RWPE2 (cell line): ENCODE measurements at regions not wholly inside any gene's neighbourhood (a gene's known extent, or its start where the extent isn't known, plus 50 kb on each side); places are given as distances from the start of the nearest gene placed in this dataset.
A peak's percentile ranks its signal among the peaks of the same experiment; 100 is the strongest.

ENCODE experiments used
- ATAC-seq: fragments of 200-7000 bp; cut with Tn5 transposase; 3 replicates; pipeline ENCODE4 v1.9.1; 2021; ENCODE audit warnings: low read depth
- DNase-seq: peaks from one replicate; pipeline ENCODE4 v3.0.0-alpha.2; 2020; ENCODE audit warnings: low spot score
- H3K27ac ChIP-seq: fragments of 450-650 bp; 2 replicates; pipeline ENCODE4 v1.5.1; 2017; ENCODE audit warnings: mild to moderate bottlenecking; ENCODE audit not compliant: poor library complexity, severe bottlenecking
- H3K27me3 ChIP-seq: fragments of 250-450 bp; sonication (Bioruptor Pico); 2 replicates; pipeline ENCODE4 v1.5.1; 2021; ENCODE audit warnings: mild to moderate bottlenecking, moderate library complexity; ENCODE audit not compliant: insufficient read depth, poor library complexity, severe bottlenecking
- H3K36me3 ChIP-seq: fragments of 250-450 bp; sonication (Bioruptor Pico); 2 replicates; pipeline ENCODE4 v1.5.1; 2020; ENCODE audit warnings: low read depth, mild to moderate bottlenecking, moderate library complexity
- H3K4me1 ChIP-seq: fragments of 250-450 bp; sonication (Bioruptor Pico); 2 replicates; pipeline ENCODE4 v1.5.1; 2021; ENCODE audit warnings: mild to moderate bottlenecking, moderate library complexity; ENCODE audit not compliant: insufficient read depth, poor library complexity, severe bottlenecking
- H3K4me3 ChIP-seq: fragments of 250-450 bp; sonication (Bioruptor Pico); 2 replicates; pipeline ENCODE4 v1.5.1; 2021; ENCODE audit warnings: mild to moderate bottlenecking, moderate library complexity; ENCODE audit not compliant: severe bottlenecking
- H3K9me3 ChIP-seq: fragments of 250-450 bp; sonication (Bioruptor Pico); 2 replicates; pipeline ENCODE4 v1.5.1; 2021; ENCODE audit warnings: mild to moderate bottlenecking, moderate library complexity; ENCODE audit not compliant: severe bottlenecking
- CTCF ChIP-seq: fragments of 450-650 bp; IDR thresholded peaks from one replicate; pipeline ENCODE4 v1.5.1; 2017; ENCODE audit warnings: mild to moderate bottlenecking, moderate library complexity; ENCODE audit not compliant: poor library complexity, severe bottlenecking

GRCh38 chr14:101361044-101361443 is 200.3 kb upstream of the DIO3 start:
- H3K9me3 ChIP-seq = no peaks in the 10 kb centered on the region
- H3K36me3 ChIP-seq = no peaks in the 10 kb centered on the region
- no peak overlapping the region for H3K4me3 ChIP-seq
- TF ChIP-seq CTCF = no peak
- peaks cover 12% of the 10 kb centered on the region for H3K27me3 ChIP-seq
- no peak overlapping the region for H3K27ac ChIP-seq
- ATAC-seq = no peak
- no peaks in the 10 kb centered on the region for H3K4me1 ChIP-seq
- DNase-seq = no peak

GRCh38 chr14:101361451-101362433 is 199.6 kb upstream of the DIO3 start:
- DNase-seq (no peak), ATAC-seq (no peak)
- no peaks in the 10 kb centered on the region for H3K9me3 ChIP-seq
- TF ChIP-seq CTCF = no peak
- no peaks in the 10 kb centered on the region for H3K36me3 ChIP-seq
- no peak overlapping the region for H3K27ac ChIP-seq
- peaks cover 9% of the 10 kb centered on the region for H3K27me3 ChIP-seq
- no peak overlapping the region for H3K4me3 ChIP-seq
- H3K4me1 ChIP-seq = no peaks in the 10 kb centered on the region

GRCh38 chr14:101362529-101363260 is 198.6 kb upstream of the DIO3 start:
- H3K4me3 ChIP-seq = no peak overlapping the region
- ATAC-seq (no peak), DNase-seq (peak; percentile 65)
- peaks cover 9% of the 10 kb centered on the region for H3K27me3 ChIP-seq
- H3K9me3 ChIP-seq = no peaks in the 10 kb centered on the region
- H3K4me1 ChIP-seq = no peaks in the 10 kb centered on the region
- H3K36me3 ChIP-seq = no peaks in the 10 kb centered on the region
- no peak for TF ChIP-seq CTCF
- H3K27ac ChIP-seq = no peak overlapping the region

GRCh38 chr14:101363261-101363555 is 198.1 kb upstream of the DIO3 start:
- Histone ChIP-seq H3K27ac (no peak overlapping the region), H3K4me3 (no peak overlapping the region), H3K9me3 (no peaks in the 10 kb centered on the region), H3K4me1 (no peaks in the 10 kb centered on the region), H3K27me3 (peaks cover 9% of the 10 kb centered on the region), H3K36me3 (no peaks in the 10 kb centered on the region)
- TF ChIP-seq CTCF = no peak
- ATAC-seq (no peak), DNase-seq (no peak)

- DNase-seq (peak; percentile 58), ATAC-seq (no peak)
- Histone ChIP-seq H3K27me3 (peaks cover 9% of the 10 kb centered on the region), H3K9me3 (no peaks in the 10 kb centered on the region), H3K4me3 (no peak overlapping the region), H3K27ac (no peak overlapping the region), H3K36me3 (no peaks in the 10 kb centered on the region), H3K4me1 (no peaks in the 10 kb centered on the region)
- TF ChIP-seq CTCF = no peak
Measured at GRCh38 chr14:101363880-101364391, 197.4 kb upstream of the DIO3 start.
